ENCODE measurements at regions not wholly inside any gene's neighbourhood (a gene's known extent, or its start where the extent isn't known, plus 50 kb on each side); places are given as distances from the start of the nearest gene placed in this dataset.
"Not testable (repeated sequence)": the region's sequence is repeated elsewhere in the genome, so short reads cannot be mapped to it uniquely, and the experiment has no call there.

DNA sequence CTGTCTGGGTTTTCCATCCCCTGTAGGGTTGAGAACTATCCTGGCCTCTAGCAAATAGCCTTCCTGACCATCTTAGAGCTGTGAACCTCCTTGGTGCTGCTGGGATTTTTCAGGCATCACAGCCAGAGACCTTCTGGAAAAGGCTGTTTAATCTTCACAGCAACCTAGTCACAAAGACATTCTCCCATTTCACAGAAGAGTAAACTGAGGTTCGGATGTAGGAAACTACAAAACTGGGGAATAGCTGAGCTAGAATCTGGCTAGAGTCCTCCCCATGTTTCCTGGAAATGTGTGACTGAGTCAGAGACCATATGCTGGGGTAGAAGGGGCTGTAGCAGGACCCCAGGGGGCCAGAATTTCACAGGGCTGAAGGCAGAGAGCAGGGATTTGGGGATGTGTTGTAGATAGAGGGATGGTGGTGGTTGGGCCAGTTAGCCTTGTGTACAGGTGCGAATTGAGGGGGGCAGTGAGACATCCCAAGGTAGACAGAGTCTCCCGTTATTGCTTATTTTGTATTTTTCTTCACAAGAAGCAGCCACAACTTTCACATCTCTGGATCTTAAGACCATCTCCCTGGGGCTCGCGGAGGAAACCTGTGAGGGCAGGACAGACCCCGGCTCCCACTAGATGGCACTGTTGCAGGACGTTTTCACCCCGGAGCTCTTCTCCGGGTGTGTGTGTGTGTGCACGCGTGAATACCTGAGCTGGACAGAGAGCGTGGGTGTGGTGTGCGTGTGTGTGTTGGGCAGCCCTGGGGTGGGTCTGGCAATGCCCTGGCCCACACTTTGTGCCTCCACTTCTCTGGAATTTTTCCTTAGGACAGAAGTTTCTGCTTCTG is 66.9 kb upstream of the PRR23C start:
- TF ChIP-seq, protein P1, sequence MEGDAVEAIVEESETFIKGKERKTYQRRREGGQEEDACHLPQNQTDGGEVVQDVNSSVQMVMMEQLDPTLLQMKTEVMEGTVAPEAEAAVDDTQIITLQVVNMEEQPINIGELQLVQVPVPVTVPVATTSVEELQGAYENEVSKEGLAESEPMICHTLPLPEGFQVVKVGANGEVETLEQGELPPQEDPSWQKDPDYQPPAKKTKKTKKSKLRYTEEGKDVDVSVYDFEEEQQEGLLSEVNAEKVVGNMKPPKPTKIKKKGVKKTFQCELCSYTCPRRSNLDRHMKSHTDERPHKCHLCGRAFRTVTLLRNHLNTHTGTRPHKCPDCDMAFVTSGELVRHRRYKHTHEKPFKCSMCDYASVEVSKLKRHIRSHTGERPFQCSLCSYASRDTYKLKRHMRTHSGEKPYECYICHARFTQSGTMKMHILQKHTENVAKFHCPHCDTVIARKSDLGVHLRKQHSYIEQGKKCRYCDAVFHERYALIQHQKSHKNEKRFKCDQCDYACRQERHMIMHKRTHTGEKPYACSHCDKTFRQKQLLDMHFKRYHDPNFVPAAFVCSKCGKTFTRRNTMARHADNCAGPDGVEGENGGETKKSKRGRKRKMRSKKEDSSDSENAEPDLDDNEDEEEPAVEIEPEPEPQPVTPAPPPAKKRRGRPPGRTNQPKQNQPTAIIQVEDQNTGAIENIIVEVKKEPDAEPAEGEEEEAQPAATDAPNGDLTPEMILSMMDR (IDR thresholded peaks at IDR 0.05; ENCODE audit: insufficient read depth, low read length, severe bottlenecking): peak; percentile 91
- peak; percentile 33 for DNase-seq (ENCODE audit: low read depth)
- FAIRE-seq: peak; percentile 7
- no peak overlapping the region for H3K4me3 ChIP-seq (ENCODE audit: low read depth, low read length)
- no peaks in the 10 kb centered on the region for H3K27me3 ChIP-seq (ENCODE audit: control insufficient read depth, insufficient read depth, low read length)
- H3K36me3 ChIP-seq (ENCODE audit: control insufficient read depth, insufficient read depth, low read length): no peaks in the 10 kb centered on the region

DNA sequence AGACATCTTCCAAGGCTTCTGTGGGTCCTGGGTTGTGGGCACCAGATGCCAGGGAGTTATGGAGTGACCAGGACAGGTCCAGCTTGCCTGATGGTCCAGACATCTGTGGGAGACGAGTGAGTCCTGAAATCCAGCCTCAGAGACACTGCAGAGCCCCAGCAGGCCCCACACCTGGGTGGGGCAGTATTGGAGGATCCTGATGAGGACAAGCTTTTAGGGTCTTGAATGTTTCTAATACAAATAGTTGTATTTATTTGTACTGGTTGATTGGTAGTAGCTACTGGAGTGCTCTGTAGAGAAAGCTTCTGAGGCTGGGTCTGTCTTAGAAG is 67.5 kb upstream of the PRR23C start:
- H3K27me3 ChIP-seq (ENCODE audit: control insufficient read depth, insufficient read depth, low read length): no peaks in the 10 kb centered on the region
- H3K36me3 ChIP-seq (ENCODE audit: control insufficient read depth, insufficient read depth, low read length): no peaks in the 10 kb centered on the region
- H3K4me3 ChIP-seq (ENCODE audit: low read depth, low read length): no peak overlapping the region
- no peak for DNase-seq (ENCODE audit: low read depth)
- FAIRE-seq: no peak
- TF ChIP-seq, protein P1 (IDR thresholded peaks at IDR 0.05; ENCODE audit: insufficient read depth, low read length, severe bottlenecking): no peak

DNA sequence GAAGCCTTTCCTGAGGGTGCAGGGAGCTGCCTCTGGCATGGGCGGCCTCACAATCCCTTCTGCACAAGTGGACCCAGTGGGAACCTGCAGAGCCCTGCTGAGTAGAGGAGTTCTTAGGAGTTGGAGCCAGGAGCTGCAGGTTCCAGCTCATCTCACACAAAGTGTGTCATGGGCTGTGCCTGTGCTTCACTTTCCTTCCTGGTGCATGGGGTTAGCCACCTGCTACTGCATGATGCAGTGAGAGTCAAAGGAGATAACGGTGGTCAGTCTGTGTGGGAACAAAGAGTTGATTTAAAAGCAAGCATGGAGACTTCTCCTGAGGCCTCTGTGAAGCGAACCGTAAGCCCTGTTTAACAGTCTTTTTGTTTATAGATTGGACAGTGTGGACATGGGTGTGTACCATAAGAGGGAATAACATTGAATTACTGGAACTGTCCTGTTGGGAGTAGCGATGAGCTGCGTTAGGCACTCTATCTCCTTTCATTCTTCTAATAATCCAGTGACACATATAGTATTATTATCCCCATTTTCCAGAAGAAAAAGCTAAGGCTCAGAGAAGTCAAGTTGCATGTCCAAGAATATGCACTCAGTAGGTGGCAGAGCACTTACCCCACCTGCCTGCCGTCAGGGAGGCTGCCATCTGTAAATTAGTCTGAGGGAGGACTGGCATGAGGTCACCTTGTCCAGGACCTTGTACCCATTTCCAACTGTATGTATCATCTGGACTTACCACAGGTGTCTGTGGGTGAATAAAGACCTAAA is 68.7 kb upstream of the PRR23C start:
- Histone ChIP-seq H3K4me3 (ENCODE audit: low read depth, low read length) (no peak overlapping the region), H3K27me3 (ENCODE audit: control insufficient read depth, insufficient read depth, low read length) (no peaks in the 10 kb centered on the region), H3K36me3 (ENCODE audit: control insufficient read depth, insufficient read depth, low read length) (no peaks in the 10 kb centered on the region)
- FAIRE-seq (peak; percentile 66), DNase-seq (ENCODE audit: low read depth) (no peak)
- TF ChIP-seq, protein P1 (IDR thresholded peaks at IDR 0.05; ENCODE audit: insufficient read depth, low read length, severe bottlenecking): no peak

DNA sequence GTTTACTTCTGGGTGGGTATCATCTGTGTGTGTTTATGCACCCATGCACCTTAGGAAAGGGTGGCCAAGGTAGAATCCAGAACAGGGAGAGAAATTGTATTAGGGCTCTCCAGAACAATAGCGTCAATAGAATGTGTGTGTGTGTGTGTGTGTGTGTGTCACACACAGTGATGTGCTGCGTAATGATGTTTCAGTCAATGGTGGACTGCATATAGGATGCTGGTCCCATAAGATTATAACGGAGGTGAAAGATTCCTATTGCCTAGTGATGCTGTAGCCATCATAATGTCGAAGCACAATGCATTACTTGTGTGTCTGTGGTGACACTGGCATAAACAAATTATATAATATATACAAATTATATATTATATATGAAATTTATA is 69.3 kb upstream of the PRR23C start:
- H3K4me3 ChIP-seq (ENCODE audit: low read depth, low read length): no peak overlapping the region
- FAIRE-seq (no peak), DNase-seq (ENCODE audit: low read depth) (no peak)
- no peaks in the 10 kb centered on the region for H3K27me3 ChIP-seq (ENCODE audit: control insufficient read depth, insufficient read depth, low read length)
- no peaks in the 10 kb centered on the region for H3K36me3 ChIP-seq (ENCODE audit: control insufficient read depth, insufficient read depth, low read length)
- TF ChIP-seq, protein P1 (IDR thresholded peaks at IDR 0.05; ENCODE audit: insufficient read depth, low read length, severe bottlenecking): no peak

DNA sequence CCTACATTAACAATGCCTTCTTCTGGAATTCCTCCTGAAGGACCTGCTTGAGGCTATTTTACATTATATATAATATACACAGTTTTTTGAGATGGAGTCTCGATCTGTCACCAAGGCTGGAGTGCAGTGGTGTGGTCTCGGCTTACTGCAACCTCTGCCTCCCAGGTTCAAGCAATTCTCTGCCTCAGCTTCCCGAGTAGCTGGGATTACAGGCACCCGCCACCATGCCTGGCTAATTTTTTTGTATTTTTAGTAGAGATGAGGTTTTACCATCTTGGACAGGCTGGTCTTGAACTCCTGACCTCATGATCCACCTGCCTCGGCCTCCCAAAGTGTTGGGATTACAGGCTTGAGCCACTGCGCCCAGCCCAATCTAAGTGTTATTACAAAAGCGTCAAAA is 71.9 kb upstream of the PRR23C start:
- not testable (repeated sequence) for H3K4me3 ChIP-seq (ENCODE audit: low read depth, low read length); FAIRE-seq; H3K27me3 ChIP-seq (ENCODE audit: control insufficient read depth, insufficient read depth, low read length); H3K36me3 ChIP-seq (ENCODE audit: control insufficient read depth, insufficient read depth, low read length); DNase-seq (ENCODE audit: low read depth)

DNA sequence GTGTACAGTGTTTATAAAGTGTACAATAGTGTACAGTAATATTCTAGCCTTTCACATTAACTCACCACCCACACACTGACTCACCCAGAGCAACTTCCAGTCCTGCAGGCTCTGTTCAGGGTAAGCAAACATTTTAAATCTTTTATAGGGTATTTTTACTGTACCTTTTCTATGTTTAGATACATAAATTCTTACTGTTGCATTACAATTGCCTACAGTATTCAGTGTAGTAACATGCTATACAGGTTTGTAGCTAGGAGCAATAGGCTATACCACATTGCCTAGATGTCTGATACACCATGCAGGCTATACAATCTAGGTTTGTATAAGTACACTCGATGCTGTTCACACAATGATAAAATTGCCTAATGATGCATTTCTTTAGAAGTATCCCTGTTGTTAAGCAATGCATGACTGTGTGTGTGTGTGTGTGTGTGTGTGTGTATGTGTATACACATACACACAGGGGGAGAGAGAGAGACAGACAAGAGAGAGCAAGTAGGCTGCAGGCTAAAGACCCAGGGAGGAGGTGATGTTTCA is 72.5 kb upstream of the PRR23C start:
- no peaks in the 10 kb centered on the region for H3K36me3 ChIP-seq (ENCODE audit: control insufficient read depth, insufficient read depth, low read length)
- FAIRE-seq: no peak

More for the DNA sequence above, 72.5 kb upstream of the PRR23C start:
- Histone ChIP-seq H3K27me3 (ENCODE audit: control insufficient read depth, insufficient read depth, low read length) (no peaks in the 10 kb centered on the region), H3K4me3 (ENCODE audit: low read depth, low read length) (no peak overlapping the region)
- TF ChIP-seq, protein P1 (IDR thresholded peaks at IDR 0.05; ENCODE audit: insufficient read depth, low read length, severe bottlenecking): no peak
- DNase-seq (ENCODE audit: low read depth): peak; percentile 64

Measured in bronchial epithelial cell (primary cell).